GM21825 (cell line): ENCODE measurements at regions not wholly inside any gene's neighbourhood (a gene's known extent, or its start where the extent isn't known, plus 50 kb on each side); places are given as distances from the start of the nearest gene placed in this dataset.
"Not testable (repeated sequence)": the region's sequence is repeated elsewhere in the genome, so short reads cannot be mapped to it uniquely, and the experiment has no call there.

ENCODE experiments used
- ATAC-seq: cut with Tn5 transposase; IDR thresholded peaks from one replicate; pipeline ENCODE4 v1.9.1; 2021; ENCODE audit warnings: mild to moderate bottlenecking, moderate library complexity; ENCODE audit not compliant: unreplicated experiment

GRCh38 chr2:58794916-58795315 is 553.8 kb upstream of the FANCL start:
- ATAC-seq: no peak

- no peak for ATAC-seq
Observed at GRCh38 chr2:58794103-58794502, 553.0 kb upstream of the FANCL start.

GRCh38 chr2:58788402-58788801 is 547.3 kb upstream of the FANCL start:
- no peak for ATAC-seq

- ATAC-seq: no peak
Observed at GRCh38 chr2:58770846-58771245, 529.7 kb upstream of the FANCL start.

DNA sequence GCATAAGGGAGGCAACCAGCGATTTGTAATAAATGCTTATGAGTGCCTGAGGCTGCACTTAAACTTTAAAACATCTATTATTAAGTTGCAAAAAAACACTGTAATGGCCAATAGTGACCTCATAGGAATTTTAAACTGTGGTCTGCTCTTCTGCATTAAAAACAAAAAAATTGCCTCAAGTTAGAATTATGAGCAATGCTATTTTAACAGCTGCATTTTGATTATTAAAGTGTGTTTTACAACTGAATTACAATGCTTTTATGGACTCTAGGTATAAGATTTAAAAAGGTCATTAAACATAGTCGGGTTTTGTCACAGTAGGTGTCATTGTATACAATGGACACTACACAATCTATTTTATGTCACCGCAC is 528.7 kb upstream of the FANCL start:
- ATAC-seq: no peak

- ATAC-seq: no peak
Observed at GRCh38 chr2:58769111-58769863, 528.2 kb upstream of the FANCL start.

- no peak for ATAC-seq
Observed at GRCh38 chr2:58768715-58769080, 527.6 kb upstream of the FANCL start.

GRCh38 chr2:58767828-58768714 is 526.9 kb upstream of the FANCL start:
- no peak for ATAC-seq

DNA sequence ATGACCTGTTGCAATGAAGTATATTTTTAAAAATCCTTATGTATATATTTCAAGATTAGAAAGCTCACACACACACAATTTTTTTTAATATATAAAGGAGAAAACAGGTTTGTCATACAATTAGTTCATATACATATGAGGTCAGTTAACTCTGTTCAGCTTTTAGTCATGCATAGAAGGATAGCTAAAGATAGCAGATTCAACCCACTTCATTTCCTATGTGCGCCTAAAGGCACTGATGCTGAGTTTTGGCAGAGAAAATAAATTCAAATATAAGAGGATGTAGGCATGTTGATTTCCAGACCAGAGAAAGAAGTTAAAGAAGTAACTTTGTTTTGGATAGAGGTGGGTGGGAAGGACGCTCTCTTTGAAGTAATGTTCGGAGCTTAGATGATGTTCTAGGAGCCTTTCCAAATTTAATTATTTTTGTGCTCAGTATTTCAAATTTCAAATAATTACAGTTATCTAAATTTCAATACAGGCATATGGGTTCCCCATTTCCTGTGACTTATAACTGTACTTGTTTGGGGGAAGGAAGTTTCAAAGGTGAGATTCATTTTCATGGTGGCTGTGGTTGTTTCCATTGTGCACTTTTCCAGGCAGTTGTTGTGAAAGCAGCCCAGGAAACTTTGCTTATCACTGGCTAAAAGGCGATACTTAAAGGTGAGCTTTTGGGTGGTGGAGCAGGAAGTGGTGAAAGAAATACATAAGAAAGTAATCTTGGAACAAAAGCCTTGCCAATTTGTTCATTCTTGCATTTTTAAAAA is 523.4 kb upstream of the FANCL start:
- no peak for ATAC-seq

- peak; percentile 86 for ATAC-seq
Observed at GRCh38 chr2:58762176-58762781, 521.2 kb upstream of the FANCL start.

- ATAC-seq: no peak
Observed at GRCh38 chr2:58757971-58758370, 516.8 kb upstream of the FANCL start.

DNA sequence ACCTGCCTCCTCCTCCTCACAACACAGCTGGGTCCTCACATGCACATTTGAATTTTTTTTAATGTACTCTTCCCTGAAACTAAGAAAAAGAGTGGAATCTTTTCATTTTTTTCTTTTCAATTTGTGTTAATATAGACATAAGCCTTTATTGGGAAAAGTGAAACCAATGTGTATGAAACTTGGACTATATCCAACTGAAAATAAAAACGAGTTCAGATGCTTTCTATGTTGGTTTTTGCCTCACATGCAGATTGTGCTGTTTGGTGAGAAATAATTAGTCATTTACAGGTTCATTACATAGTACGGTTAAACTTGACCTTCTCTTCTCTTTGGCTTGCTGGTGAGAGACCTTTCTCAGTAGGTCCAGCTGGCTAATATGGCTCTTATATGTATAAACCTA is 515.2 kb upstream of the FANCL start:
- ATAC-seq: no peak

DNA sequence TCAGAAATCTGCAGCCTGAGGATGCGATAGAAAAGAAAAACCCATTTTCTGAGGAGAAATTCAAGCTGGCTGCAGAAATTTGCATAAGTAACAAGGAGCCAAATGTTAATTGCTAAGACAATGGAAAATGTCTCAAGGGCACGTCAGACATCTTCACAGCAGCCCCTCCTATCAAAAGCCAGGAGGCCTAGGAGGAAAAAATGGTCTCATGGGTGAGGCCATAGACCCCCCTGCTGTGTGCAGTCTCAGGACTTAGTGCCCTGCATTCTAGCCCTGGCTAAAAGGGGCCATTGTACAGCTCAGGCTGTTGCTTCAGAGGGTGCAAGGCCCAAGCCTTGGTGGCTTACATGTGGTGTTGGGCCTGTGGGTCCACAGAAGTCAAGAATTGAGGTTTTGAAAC is 511.4 kb upstream of the FANCL start:
- ATAC-seq: not testable (repeated sequence)

DNA sequence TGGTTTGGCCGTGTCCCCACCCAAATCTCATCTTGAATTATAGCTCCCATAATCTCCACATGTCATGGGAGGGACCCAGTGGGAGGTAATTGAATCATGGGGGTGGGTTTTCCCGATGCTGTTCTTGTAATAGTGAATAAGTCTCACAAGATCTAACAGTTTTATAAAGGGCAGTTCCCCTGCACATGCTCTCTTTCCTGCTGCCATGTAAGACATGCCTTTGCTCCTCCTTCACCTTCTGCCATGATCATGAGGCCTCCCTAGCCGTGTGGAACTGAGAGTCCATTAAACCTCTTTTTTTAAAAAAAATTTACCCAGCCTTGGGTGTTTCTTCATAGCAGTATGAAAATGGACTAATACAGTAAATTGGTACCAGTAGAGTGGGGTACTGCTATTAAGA is 510.6 kb upstream of the FANCL start:
- not testable (repeated sequence) for ATAC-seq

- no peak for ATAC-seq
Observed at GRCh38 chr2:58749041-58749440, 507.9 kb upstream of the FANCL start.

- not testable (repeated sequence) for ATAC-seq
Observed at GRCh38 chr2:58745334-58745733, 504.2 kb upstream of the FANCL start.

GRCh38 chr2:58740426-58740825 is 499.3 kb upstream of the FANCL start:
- no peak for ATAC-seq

DNA sequence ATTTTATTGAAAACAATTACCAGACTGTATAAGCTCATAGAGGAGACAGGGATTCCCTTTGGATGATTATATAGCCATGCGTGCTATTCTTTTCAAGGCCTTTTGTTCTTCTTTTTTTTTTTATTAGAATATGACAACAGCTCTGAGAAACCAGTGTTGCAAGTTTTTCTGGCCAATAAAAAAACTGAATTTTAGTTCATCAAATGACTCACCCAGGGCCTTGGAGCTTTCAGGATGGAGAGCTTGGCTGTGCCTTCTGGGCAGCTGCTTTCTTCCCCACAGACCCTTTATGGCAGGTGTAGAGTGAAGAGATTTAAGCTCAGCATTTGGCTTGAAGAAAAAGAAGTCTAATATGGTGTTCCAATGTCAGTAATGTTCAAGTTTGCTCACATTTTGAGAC is 497.9 kb upstream of the FANCL start:
- ATAC-seq: no peak

DNA sequence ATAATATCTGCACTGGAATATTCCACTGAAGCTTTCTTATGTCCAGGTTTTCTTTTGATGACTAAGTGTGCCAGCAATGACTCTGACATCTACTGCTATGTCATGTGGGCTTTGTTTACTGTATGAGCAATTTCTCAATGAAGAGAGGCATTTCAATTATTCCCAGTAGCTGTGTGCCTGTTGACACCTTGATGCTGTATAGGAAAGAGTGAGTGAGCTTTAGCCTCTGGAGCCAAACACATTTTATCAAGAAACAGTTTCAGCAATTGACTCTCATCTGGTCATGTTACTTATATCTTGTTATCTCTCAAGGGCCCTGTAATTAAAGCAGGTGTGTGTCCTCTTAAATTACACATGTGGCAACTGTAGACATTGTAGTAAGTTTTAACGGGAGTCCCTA is 493.2 kb upstream of the FANCL start:
- ATAC-seq: no peak

DNA sequence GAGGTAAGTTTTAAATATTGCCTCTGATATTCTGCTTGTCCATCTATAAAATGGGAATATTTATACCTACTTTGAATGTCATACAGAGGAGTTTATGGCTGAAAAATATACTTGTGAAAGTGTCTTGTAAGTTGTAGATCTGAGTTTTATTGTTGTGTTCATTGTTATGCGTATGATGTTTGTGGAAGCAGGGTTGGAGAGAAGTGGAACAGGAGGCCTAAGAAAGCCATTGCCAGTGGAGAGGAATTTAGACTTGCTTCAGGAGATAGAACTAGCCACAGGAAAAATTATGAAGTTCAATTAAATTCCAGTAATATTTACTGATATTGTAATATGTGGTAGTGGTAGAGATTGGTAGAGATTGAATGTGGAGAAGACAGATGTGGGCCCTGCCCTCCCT is 491.9 kb upstream of the FANCL start:
- ATAC-seq: no peak

DNA sequence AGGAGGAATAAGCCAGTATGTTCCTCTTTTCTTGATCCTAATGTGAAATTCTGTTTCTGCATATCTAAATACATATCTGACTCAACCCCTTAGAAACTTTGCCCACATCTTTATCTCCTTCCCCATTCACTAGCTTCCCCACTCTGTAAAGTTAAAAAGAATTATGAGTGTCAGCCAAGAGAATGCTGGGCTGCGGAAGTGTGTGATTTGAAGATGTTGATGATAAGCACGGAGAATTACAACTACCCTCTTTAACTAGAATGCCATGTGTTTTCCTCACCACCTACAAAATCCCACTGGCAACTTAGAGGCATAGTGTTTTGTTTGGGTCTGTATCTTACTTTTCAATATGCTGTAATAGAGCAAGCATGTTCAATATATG is 490.4 kb upstream of the FANCL start:
- no peak for ATAC-seq
